AG04449 (cell line): ENCODE measurements at regions not wholly inside any gene's neighbourhood (a gene's known extent, or its start where the extent isn't known, plus 50 kb on each side); places are given as distances from the start of the nearest gene placed in this dataset.

Experiments
- CTCF ChIA-PET: fragments of 350-600 bp; formaldehyde crosslinking; extraction: SDS; loops from one replicate; lab custom pipeline; 2021; ENCODE audit warnings: antibody characterized with exemption; lab: Yijun Ruan, JAX
- POLR2A ChIA-PET: fragments of 400-600, 350-600 bp; formaldehyde crosslinking; extraction: SDS; loops from one replicate; lab custom pipeline; 2020; ENCODE audit warnings: antibody characterized with exemption, inconsistent platforms; lab: Yijun Ruan, JAX
- DNase-seq: peaks from one replicate; pipeline ENCODE4 v3.0.0-alpha.2; 2010; ENCODE audit warnings: low read depth, low spot score
- H3K4me3 ChIP-seq: 2 replicates; pipeline ENCODE4 v1.5.1; 2011; ENCODE audit warnings: low read depth, mild to moderate bottlenecking, control low read depth, low read length
- CTCF ChIP-seq: IDR thresholded peaks from one replicate; pipeline ENCODE4 v1.5.1; 2011; ENCODE audit warnings: mild to moderate bottlenecking, moderate library complexity, low read length, control low read depth, inconsistent platforms; ENCODE audit not compliant: insufficient read depth; ENCODE audit errors: missing control alignments

GRCh38 chr5:31033295-31033694 is 160.2 kb upstream of the CDH6 start:
- DNase-seq, result no peak
- H3K4me3 ChIP-seq, result no peak overlapping the region
- no peak for TF ChIP-seq CTCF
- ChIA-PET POLR2A (no interaction called here), CTCF (no interaction called here)

GRCh38 chr5:31029925-31030324 is 163.6 kb upstream of the CDH6 start:
- no peak overlapping the region for H3K4me3 ChIP-seq
- DNase-seq, result no peak
- no peak for TF ChIP-seq CTCF
- CTCF ChIA-PET, result no interaction called here
- POLR2A ChIA-PET, result no interaction called here

GRCh38 chr5:31027721-31028120 is 165.8 kb upstream of the CDH6 start:
- ChIA-PET POLR2A (no interaction called here), CTCF (no interaction called here)
- no peak overlapping the region for H3K4me3 ChIP-seq
- TF ChIP-seq CTCF, result no peak
- DNase-seq, result no peak

- no peak for DNase-seq
- ChIA-PET POLR2A (no interaction called here), CTCF (interaction anchor here (1.0 kb wide), 1 partner anchor 12 kb away, joined by 3 read pairs; no protein-coding TSS in a partner anchor)
- no peak overlapping the region for H3K4me3 ChIP-seq
- no peak for TF ChIP-seq CTCF
Observed at GRCh38 chr5:31023105-31023504, 170.4 kb upstream of the CDH6 start.

- no peak for DNase-seq
- no peak overlapping the region for H3K4me3 ChIP-seq
- POLR2A ChIA-PET, result no interaction called here
- CTCF ChIA-PET, result no interaction called here
- no peak for TF ChIP-seq CTCF
Observed at GRCh38 chr5:31021181-31021624, 172.3 kb upstream of the CDH6 start.

GRCh38 chr5:31008231-31008630 is 185.3 kb upstream of the CDH6 start:
- CTCF ChIA-PET, result no interaction called here
- no peak overlapping the region for H3K4me3 ChIP-seq
- no peak for DNase-seq
- no peak for TF ChIP-seq CTCF
- POLR2A ChIA-PET, result no interaction called here

GRCh38 chr5:31007672-31008071 is 185.8 kb upstream of the CDH6 start:
- no peak for TF ChIP-seq CTCF
- ChIA-PET POLR2A (no interaction called here), CTCF (no interaction called here)
- DNase-seq, result no peak
- no peak overlapping the region for H3K4me3 ChIP-seq
